ENCODE measurements at regions not wholly inside any gene's neighbourhood (a gene's known extent, or its start where the extent isn't known, plus 50 kb on each side); places are given as distances from the start of the nearest gene placed in this dataset.

DNA sequence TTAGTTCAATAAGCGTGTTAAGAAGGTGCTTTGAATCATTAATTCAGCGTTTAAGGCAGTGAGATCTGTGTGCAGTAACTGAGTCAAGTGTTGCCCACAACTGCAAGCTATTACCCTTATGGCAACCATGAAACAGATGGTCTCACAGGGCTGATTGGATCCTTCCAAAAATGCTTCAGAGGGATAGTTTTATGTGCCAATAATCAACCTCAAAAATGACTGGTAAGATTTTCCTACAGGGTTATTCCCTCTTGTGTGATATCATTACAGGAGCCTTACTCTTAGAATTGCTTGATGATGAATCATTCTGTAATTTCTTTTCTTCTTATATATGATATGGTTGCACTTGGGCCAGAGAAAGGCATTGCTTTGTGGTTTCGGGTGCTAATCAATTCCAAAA lies 1299.2 kb upstream of the ATXN8OS start:
- H3K4me3 ChIP-seq (ENCODE audit: low read depth in 2 of 2, low read length in 2 of 2) = no peak overlapping the region
- ChIA-PET CTCF (no interaction called here), POLR2A (no interaction called here)
- intact Hi-C loops (cut with micrococcal nuclease; ENCODE audit: unreplicated experiment) = no loop called here
- no peaks in the 10 kb centered on the region for H3K27me3 ChIP-seq (ENCODE audit: control insufficient read depth, insufficient read depth, low read length)
- no peaks in the 10 kb centered on the region for H3K9me3 ChIP-seq (ENCODE audit: control insufficient read depth, insufficient read depth, low read depth, low read length)
- no TSS peak for BruUV-seq (replicated peaks)
- TF ChIP-seq TCF7L2 (IDR thresholded peaks at IDR 0.05; ENCODE audit: low read depth, low read length) (no peak), POLR2AphosphoS5 (IDR thresholded peaks at IDR 0.05; ENCODE audit: low read depth, low read length) (no peak), SIN3A (IDR thresholded peaks at IDR 0.05; ENCODE audit: borderline replicate concordance, insufficient read depth, low read depth, low read length) (no peak)
- TF ChIP-seq, protein P1, sequence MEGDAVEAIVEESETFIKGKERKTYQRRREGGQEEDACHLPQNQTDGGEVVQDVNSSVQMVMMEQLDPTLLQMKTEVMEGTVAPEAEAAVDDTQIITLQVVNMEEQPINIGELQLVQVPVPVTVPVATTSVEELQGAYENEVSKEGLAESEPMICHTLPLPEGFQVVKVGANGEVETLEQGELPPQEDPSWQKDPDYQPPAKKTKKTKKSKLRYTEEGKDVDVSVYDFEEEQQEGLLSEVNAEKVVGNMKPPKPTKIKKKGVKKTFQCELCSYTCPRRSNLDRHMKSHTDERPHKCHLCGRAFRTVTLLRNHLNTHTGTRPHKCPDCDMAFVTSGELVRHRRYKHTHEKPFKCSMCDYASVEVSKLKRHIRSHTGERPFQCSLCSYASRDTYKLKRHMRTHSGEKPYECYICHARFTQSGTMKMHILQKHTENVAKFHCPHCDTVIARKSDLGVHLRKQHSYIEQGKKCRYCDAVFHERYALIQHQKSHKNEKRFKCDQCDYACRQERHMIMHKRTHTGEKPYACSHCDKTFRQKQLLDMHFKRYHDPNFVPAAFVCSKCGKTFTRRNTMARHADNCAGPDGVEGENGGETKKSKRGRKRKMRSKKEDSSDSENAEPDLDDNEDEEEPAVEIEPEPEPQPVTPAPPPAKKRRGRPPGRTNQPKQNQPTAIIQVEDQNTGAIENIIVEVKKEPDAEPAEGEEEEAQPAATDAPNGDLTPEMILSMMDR (IDR thresholded peaks at IDR 0.05) = no peak
- TF ChIP-seq, protein P2, sequence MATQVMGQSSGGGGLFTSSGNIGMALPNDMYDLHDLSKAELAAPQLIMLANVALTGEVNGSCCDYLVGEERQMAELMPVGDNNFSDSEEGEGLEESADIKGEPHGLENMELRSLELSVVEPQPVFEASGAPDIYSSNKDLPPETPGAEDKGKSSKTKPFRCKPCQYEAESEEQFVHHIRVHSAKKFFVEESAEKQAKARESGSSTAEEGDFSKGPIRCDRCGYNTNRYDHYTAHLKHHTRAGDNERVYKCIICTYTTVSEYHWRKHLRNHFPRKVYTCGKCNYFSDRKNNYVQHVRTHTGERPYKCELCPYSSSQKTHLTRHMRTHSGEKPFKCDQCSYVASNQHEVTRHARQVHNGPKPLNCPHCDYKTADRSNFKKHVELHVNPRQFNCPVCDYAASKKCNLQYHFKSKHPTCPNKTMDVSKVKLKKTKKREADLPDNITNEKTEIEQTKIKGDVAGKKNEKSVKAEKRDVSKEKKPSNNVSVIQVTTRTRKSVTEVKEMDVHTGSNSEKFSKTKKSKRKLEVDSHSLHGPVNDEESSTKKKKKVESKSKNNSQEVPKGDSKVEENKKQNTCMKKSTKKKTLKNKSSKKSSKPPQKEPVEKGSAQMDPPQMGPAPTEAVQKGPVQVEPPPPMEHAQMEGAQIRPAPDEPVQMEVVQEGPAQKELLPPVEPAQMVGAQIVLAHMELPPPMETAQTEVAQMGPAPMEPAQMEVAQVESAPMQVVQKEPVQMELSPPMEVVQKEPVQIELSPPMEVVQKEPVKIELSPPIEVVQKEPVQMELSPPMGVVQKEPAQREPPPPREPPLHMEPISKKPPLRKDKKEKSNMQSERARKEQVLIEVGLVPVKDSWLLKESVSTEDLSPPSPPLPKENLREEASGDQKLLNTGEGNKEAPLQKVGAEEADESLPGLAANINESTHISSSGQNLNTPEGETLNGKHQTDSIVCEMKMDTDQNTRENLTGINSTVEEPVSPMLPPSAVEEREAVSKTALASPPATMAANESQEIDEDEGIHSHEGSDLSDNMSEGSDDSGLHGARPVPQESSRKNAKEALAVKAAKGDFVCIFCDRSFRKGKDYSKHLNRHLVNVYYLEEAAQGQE (IDR thresholded peaks at IDR 0.05; ENCODE audit: insufficient read depth in 1 of 2, low read depth in 2 of 2, low read length in 1 of 2) = no peak
- no peak overlapping the region for H3K27ac ChIP-seq (ENCODE audit: low read length)
- ATAC-seq (no peak), DNase-seq (ENCODE audit: low read depth, low spot score) (no peak)
- in situ Hi-C loops (cut with HindIII; ENCODE audit: low pct_unique_long_range_greater_than_20kb, low sequenced_read_pairs) = no loop called here
- no peaks in the 10 kb centered on the region for H3K36me3 ChIP-seq (ENCODE audit: control insufficient read depth, insufficient read depth, low read length)
- H3K4me1 ChIP-seq (ENCODE audit: control insufficient read depth, insufficient read depth, low read length) = no peaks in the 10 kb centered on the region

DNA sequence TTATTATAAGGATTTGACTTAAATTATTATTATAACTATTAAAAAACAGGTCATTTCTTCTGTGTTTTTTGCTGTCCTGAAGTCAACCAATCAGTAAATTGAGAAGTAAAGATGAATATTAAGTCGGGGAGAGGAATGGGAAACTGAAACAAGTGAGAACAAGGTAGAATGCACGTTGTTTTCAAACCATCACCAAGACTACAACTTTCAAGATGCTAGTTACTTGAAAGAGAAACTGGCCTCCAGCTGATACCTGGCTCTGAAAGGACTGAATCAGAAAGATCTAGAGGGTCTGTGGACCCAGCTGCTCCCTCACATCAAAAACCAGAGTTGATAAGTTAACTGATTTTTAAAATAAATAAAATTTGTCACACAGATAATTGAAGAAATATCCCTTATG lies 1301.5 kb upstream of the ATXN8OS start:
- ChIA-PET POLR2A (no interaction called here), CTCF (no interaction called here)
- H3K27ac ChIP-seq (ENCODE audit: low read length) = no peak overlapping the region
- no peaks in the 10 kb centered on the region for H3K36me3 ChIP-seq (ENCODE audit: control insufficient read depth, insufficient read depth, low read length)
- no peaks in the 10 kb centered on the region for H3K4me1 ChIP-seq (ENCODE audit: control insufficient read depth, insufficient read depth, low read length)
- no peak overlapping the region for H3K4me3 ChIP-seq (ENCODE audit: low read depth in 2 of 2, low read length in 2 of 2)
- no peaks in the 10 kb centered on the region for H3K9me3 ChIP-seq (ENCODE audit: control insufficient read depth, insufficient read depth, low read depth, low read length)
- ATAC-seq (no peak), DNase-seq (ENCODE audit: low read depth, low spot score) (no peak)
- no peaks in the 10 kb centered on the region for H3K27me3 ChIP-seq (ENCODE audit: control insufficient read depth, insufficient read depth, low read length)
- in situ Hi-C loops (cut with HindIII; ENCODE audit: low pct_unique_long_range_greater_than_20kb, low sequenced_read_pairs) (no loop called here), intact Hi-C loops (cut with micrococcal nuclease; ENCODE audit: unreplicated experiment) (no loop called here)
- TF ChIP-seq, protein P2 (IDR thresholded peaks at IDR 0.05; ENCODE audit: insufficient read depth in 1 of 2, low read depth in 2 of 2, low read length in 1 of 2) = no peak
- TF ChIP-seq POLR2AphosphoS5 (IDR thresholded peaks at IDR 0.05; ENCODE audit: low read depth, low read length) = no peak
- TF ChIP-seq, protein P1 (IDR thresholded peaks at IDR 0.05) = no peak
- no peak for TF ChIP-seq TCF7L2 (IDR thresholded peaks at IDR 0.05; ENCODE audit: low read depth, low read length)
- TF ChIP-seq SIN3A (IDR thresholded peaks at IDR 0.05; ENCODE audit: borderline replicate concordance, insufficient read depth, low read depth, low read length) = no peak
- BruUV-seq (replicated peaks) = no TSS peak
